ENCODE measurements at regions not wholly inside any gene's neighbourhood (a gene's known extent, or its start where the extent isn't known, plus 50 kb on each side); places are given as distances from the start of the nearest gene placed in this dataset.

GRCh38 chr1:165014753-165015152, 341.8 kb downstream of the LMX1A start:
- DNase-seq, result no peak

DNA sequence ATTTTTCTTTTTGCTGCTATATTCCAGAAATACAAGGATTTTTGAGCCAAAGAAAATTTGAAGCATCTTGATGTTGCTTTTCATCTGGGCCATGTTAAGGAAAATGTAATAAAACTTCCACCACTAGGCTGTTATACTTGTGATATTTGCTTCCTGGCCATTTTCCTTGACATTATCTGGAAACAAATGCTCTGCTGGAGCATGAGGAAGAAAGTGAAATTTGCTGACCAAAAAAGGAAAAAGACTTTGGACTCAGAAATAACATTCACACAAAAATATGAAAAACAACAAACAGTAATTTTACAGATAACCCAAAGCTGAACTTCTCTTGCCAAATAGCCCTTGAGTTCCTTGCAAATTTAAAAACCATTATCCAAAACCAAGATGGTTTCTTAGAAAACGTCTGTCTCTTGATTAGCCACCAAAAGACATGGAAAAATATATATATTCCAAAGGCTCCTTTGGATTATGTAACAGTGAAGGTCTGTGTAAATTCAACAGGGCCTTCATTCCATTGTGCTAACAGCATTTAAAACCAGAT, 344.5 kb downstream of the LMX1A start:
- no peak for DNase-seq

DNA sequence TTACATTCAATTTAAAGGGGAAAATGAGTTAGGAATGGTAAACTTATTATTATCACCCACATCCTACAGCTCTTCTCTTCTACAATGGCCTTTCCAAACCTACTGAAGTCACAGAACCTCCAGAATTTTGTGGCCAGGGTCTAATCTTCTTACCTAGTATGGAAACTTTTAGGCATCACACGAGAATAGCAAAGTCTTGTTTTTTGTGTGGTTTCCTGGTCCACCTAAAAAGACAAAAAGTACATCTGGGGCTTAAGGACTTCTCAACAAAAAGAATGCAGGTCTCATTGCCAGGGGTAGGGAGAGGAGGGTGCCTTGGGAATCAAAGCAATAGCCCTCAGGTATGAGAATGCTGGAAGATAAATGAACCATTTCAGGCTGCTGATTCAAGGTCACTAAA, 345.3 kb downstream of the LMX1A start:
- no peak for DNase-seq

- DNase-seq, result no peak
Measured at GRCh38 chr1:165010418-165011070, 346.0 kb downstream of the LMX1A start.

GRCh38 chr1:165006831-165007230, 349.7 kb downstream of the LMX1A start:
- DNase-seq, result no peak

DNA sequence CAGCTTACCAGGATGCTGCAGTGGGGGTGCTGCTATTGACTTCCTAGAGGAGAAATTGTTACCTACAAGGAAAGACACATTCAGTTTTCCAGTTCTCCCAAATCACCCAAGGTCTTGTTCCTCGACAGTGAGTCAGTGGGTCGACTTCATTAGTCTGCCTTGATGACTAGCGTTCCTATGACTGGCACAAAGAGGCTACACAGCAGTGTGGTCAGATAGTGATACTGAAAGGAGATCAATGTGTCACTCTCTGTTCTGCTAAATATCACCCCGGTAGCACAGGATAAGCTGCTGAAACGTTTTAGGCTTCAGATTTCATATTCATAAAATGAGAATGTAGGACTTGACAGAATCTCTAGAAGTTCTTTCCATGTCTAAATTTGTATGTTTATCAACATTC, 357.4 kb downstream of the LMX1A start:
- no peak for DNase-seq

DNA sequence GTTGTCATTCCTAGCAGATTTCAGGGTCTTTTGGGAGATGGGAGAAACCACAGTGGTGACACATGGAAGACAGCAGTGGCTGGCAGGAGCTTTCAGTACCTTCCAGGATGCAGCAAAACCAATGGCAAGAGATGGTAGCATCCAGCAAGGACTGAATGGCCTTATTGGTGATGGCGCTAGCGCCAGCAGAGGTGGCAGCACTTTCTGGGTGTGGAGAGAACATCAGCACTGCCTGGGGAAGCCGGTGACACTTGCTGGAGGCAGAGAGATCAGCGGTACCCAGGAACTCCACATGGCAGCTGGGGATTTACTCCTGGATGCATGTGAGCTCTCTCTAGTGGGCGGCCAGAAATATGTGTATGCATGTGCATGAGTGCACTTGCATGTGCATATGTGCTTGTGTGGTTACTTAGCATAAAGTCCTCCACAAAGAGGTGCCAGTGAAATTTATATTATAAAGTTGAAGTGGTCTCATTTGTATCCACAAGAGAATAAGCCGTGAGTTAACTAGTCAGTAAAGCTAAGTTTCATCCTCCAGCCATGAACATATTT, 364.7 kb downstream of the LMX1A start:
- DNase-seq, result no peak

DNA sequence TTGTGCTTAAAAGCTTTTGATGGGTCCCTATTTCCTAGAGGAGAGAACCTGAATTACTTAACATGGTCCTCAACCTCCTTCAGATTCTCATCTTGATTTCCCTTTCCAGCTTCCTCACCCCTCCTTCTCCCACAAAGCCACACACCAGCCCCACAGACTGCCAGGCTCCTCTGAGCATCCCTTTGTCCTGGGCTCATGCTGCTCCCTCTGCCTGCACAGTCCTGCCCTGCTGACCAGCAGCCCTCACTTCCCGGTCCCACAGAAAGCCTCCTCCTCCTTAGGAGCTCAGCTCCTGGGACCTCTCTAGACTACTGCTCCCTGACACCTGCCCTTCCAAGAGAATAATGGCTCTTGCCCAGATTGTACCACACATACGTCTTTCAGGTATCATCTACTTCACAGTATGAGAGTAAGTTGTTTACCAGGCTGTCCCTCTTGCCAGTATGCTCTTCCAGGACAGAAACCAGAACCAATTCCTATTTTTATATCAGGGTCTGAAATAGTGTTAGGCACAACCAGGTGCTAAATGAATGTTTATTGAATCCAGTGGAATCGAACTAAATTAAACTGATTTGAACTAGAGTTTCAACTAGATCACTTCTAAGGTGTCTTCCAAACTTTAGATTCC, 373.4 kb downstream of the LMX1A start:
- DNase-seq, result no peak

- no peak for DNase-seq
Measured at GRCh38 chr1:164982545-164982944, 374.0 kb downstream of the LMX1A start.

GRCh38 chr1:164977561-164977960, 379.0 kb downstream of the LMX1A start:
- DNase-seq, result no peak

DNA sequence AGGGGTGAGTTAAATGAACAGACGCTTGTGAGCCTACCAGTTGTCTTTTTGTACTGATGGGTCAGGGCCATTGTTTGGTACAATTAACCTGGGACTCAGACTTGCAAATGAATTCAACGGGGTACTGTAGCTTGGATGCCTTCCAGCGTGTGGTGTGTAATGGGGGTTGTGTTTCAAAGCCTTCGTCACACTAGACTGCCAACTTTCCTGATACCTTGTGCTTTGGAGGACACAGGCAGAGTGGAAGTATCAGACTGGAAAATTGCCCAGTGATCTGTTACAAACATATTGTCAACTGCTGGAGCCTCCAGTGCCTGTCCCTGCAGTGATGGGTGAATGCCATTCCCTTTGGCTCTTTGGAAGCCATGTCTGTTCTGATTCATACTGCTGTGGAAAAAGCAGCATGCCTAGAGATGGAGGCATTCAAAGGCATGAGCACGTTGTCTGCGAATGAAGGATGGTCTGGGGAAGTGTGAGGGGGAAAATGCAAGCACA, 384.5 kb downstream of the LMX1A start:
- no peak for DNase-seq

GRCh38 chr1:164971391-164971790, 385.1 kb downstream of the LMX1A start:
- no peak for DNase-seq

GRCh38 chr1:164969253-164969652, 387.3 kb downstream of the LMX1A start:
- DNase-seq, result no peak

- no peak for DNase-seq
Measured at GRCh38 chr1:164967300-164967699, 389.2 kb downstream of the LMX1A start.

DNA sequence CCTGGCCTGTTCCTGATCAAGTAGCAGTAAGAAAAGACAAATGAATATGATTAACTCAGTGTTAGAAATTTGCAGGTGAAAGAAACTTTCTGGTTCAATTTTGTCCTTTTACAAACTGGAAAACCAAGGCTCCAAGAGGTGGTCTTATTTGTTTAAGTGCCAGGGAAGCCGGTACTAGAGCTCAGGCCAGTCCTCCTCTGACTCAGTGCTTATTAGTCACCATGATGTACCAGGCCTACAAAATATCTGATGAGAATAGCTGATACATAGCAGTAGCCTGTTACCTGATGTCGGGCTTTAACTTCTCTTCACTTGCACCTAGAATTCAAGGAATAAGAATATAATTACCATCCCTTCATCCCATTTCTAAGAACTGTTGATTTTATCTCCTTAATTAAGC, 394.8 kb downstream of the LMX1A start:
- no peak for DNase-seq

DNA sequence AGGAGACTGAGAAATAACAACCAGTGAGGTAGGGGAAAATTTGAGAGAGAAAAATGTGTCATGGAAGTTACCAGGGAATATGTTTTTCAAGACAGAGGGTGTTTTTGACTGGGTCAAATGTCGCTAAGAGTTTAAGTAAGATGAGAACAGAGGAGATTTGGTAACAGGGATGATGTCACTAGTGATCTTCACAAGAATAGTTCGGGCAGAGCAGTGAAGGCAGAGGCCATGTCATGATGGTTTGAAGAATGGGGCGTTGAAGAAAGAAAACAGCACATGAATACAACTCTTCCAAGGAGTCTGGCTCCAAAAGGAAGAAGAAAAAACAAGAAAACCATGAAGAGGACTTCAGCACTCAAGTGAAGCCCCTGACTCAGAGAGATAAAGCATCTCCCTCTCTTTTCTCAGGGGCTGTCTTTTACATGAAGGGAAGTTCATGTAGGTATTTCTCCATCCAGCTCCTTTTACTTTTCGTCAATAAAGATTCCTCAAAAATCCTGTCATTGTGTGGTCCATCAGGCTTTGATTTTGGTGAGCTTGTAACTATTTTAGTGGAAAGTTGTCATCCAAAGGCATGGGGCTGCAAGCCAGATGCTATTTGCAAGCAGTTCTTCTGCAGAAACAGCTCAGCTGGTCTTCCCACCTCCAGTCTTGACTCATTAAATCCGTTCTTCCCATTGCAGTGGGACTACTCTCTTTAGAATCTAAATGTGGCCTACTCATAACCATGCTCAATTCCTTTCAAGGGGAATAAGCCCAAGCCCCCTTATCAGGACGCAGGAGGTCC, 397.3 kb downstream of the LMX1A start:
- DNase-seq, result no peak

GRCh38 chr1:164953815-164954214, 394.8 kb downstream of the PBX1 start:
- no peak for DNase-seq

GRCh38 chr1:164953098-164953497, 394.1 kb downstream of the PBX1 start:
- no peak for DNase-seq

- no peak for DNase-seq
Measured at GRCh38 chr1:164951508-164951907, 392.5 kb downstream of the PBX1 start.

DNA sequence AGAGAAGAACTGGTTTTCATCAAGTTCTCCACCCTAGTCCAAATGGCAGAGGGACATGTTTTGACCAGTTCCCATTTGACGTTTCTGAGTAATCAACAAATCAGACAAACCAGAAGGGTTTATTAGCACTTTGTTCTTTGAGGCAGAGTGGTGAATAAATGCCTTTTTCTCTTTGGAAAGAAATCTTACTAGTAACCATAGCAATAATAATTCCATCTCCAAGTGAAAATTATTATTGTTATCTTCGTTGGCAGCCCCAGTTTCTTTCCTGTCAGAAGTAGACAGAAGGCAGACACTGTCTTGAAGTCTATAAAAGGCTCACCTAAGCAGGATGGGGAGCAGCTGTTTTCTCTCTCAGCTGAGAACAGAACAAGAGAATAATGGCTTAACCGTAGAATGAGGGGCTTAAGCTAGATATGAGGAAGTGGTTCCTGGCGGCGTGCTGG, 391.6 kb downstream of the PBX1 start:
- DNase-seq, result no peak

DNA sequence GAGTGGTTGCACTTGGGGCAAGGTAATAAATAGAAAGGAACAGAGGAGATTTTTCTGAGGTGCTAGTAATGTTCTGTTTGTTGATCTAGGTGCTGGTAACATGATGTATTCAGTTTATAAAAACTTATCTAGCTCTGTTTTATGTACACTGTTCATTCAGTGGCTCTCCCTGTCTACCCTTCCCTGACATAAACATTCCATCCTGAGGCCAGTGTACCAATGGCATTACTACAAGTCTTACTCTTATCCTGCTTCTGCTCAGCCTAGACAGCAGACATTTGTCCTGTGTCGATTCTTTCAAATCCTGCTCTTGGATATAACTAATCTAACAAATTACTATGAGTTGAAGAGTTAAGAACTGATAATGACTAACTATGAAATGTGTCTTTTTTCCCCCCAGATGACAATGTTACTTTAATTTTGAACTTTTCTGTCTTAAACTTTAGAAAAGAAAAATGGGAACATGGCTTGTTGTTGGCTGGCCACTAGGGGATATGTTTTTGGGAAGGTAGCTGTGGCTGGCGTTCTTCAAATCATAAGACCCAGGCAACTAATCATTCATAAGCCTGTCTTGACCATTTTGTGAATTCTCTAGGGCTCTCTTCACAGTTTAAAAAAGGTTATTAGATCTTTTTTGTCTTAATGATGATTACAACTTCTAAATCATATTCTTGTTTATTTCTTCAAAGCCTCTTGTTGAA, 390.9 kb downstream of the PBX1 start:
- no peak for DNase-seq

GRCh38 chr1:164948101-164948500, 389.1 kb downstream of the PBX1 start:
- no peak for DNase-seq

- DNase-seq, result no peak
Measured at GRCh38 chr1:164937291-164937690, 378.3 kb downstream of the PBX1 start.

Measured in stimulated activated CD4-positive, alpha-beta T cell treated with anti-CD3 and anti-CD28 coated beads, Interleukin-1b, Interleukin-23, amount 100 ng/mL, for 48 hours (primary cell).